Heart left ventricle (tissue), 16 donors: ENCODE measurements at regions not wholly inside any gene's neighbourhood (a gene's known extent, or its start where the extent isn't known, plus 50 kb on each side); places are given as distances from the start of the nearest gene placed in this dataset.

Experiments used
- ATAC-seq, 4 donors: fragments of 200-7000 bp; cut with Tn5 transposase; one replicate each; pipeline ENCODE4 v1.9.1; 2020 to 2022; ENCODE audit warnings: moderate library complexity in 4 of 4, mild to moderate bottlenecking in 3 of 4, moderate number of reproducible peaks in 1 of 4
- DNase-seq, 5 donors: peaks; one replicate each; pipeline ENCODE4 v3.0.0-alpha.2; 2020
- H3K27ac ChIP-seq, 12 donors: fragments of 200-600 bp; sonication (generic) in 4 of 12; one replicate each; pipeline versions ENCODE4 v1.5.0 to v1.8.0; 2016 to 2022; ENCODE audit warnings: mild to moderate bottlenecking in 2 of 12
- H3K27me3 ChIP-seq, 9 donors: fragments of 200-600 bp; sonication (generic) in 2 of 9; one replicate each; pipeline versions ENCODE4 v1.5.1 to v1.8.0; 2016 to 2022; ENCODE audit warnings: mild to moderate bottlenecking in 3 of 9
- H3K36me3 ChIP-seq, 9 donors: fragments of 200-600 bp; sonication (generic) in 2 of 9; one replicate each; pipeline versions ENCODE4 v1.5.0 to v1.8.0; 2018 to 2022; ENCODE audit warnings: mild to moderate bottlenecking in 2 of 9
- H3K4me1 ChIP-seq, 12 donors: fragments of 200-600 bp; sonication (generic) in 4 of 12; one replicate each; pipeline versions ENCODE4 v1.5.0 to v1.8.0; 2016 to 2022; ENCODE audit warnings: mild to moderate bottlenecking in 3 of 12
- H3K4me3 ChIP-seq, 12 donors: fragments of 200-600 bp; sonication (generic) in 4 of 12; one replicate each; pipeline versions ENCODE4 v1.5.0 to v1.8.0; 2017 to 2022; ENCODE audit warnings: mild to moderate bottlenecking in 9 of 12, moderate library complexity in 4 of 12
- H3K9me3 ChIP-seq, 12 donors: fragments of 200-600 bp; sonication (generic) in 4 of 12; one replicate each; pipeline versions ENCODE4 v1.5.0 to v1.8.0; 2016 to 2022; ENCODE audit warnings: mild to moderate bottlenecking in 1 of 12
- POLR2A ChIP-seq, 2 donors: fragments of 450-650 bp; IDR thresholded peaks; one replicate each; pipeline ENCODE4 v1.6.1; 2017; ENCODE audit warnings: antibody characterized with exemption in 2 of 2, mild to moderate bottlenecking in 2 of 2, moderate library complexity in 2 of 2
- WGBS, 4 donors: extraction: QIAGEN DNeasy Blood & Tissue Kit in 2 of 4; methylation state at CpG; one replicate each; pipeline versions ENCODE4 v1.1.5 to v1.1.7; 2013 to 2018; 5-methylcytosine and 5-hydroxymethylcytosine counted together
- intact Hi-C, 10 donors: fragments of 100-400 bp; cut with DNase I; formaldehyde crosslinking; loops; one replicate each; pipeline versions ENCODE4 v1.11.1 to v1.14.2; 2022
- TF ChIP-seq, protein P1 (sequence below), 12 donors: fragments of 200-600 bp; sonication (generic) in 4 of 12; IDR thresholded peaks; one replicate each; pipeline versions ENCODE4 v1.5.0 to v1.8.0; 2018 to 2022; ENCODE audit warnings: antibody characterized with exemption in 12 of 12, mild to moderate bottlenecking in 5 of 12
- donor health status: ischemic (EF 13 %, LVEDD 7.1; RV severe dilation, severe dysfunction).
- donor health status: healthy with polysubstance abuse.
- donor health status: DM: no; HTN: yes; CAD: no.
- donor health status: DM: no; HTN: no; CAD: no.
- donor health status: ischemic (EF 25% LVEDD 6.9; RV normal size, moderate dysfunction).
- donor health status: ischemic (EF 25% LVEDD 5.7; RV mildly dilated, moderate dysfunction).
- donor health status: healthy.
- donor health status: DM: yes; HTN: yes; CAD: no.
- donor health status: ischemic (EF 35%, LVEDD 5.7; RV mildly dilated, moderate dysfunction).
- donor health status: nonischemic (EF 11% LVEDD 7.7; RV severe dilation, severe dysfunction).
- donor health status: DM: yes; HTN: yes; CAD: no.
- donor health status: PGD.
- donor health status: ischemic (EF 29% LVEDD 5.4; RV normal size, mild dysfunction).
- donor health status: nonischemic (EF 23%, LVEDD 6.1; RV moderate dilation, normal function).

DNA sequence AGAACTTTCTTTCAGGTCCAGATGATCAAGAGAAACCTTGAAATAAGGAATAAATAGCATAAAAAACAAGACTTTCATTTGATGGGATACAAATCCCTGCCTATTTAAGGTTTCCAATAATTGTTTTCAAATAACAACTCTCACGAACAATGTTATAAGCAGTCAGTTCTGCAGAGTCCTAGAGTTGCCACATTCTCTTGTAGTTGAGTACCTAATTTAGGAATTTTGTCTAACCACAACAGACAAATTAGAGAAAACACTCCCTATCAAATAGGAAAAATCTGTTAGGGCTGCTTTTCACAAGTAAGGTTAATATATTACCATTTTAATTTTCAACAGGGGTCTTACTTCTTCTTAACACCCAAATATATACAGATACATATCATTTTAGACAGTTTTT is 130.1 kb upstream of the CDH20 start:
- TF ChIP-seq, protein P1, sequence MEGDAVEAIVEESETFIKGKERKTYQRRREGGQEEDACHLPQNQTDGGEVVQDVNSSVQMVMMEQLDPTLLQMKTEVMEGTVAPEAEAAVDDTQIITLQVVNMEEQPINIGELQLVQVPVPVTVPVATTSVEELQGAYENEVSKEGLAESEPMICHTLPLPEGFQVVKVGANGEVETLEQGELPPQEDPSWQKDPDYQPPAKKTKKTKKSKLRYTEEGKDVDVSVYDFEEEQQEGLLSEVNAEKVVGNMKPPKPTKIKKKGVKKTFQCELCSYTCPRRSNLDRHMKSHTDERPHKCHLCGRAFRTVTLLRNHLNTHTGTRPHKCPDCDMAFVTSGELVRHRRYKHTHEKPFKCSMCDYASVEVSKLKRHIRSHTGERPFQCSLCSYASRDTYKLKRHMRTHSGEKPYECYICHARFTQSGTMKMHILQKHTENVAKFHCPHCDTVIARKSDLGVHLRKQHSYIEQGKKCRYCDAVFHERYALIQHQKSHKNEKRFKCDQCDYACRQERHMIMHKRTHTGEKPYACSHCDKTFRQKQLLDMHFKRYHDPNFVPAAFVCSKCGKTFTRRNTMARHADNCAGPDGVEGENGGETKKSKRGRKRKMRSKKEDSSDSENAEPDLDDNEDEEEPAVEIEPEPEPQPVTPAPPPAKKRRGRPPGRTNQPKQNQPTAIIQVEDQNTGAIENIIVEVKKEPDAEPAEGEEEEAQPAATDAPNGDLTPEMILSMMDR (IDR thresholded peaks at IDR 0.05) = no peak
- no peak for TF ChIP-seq POLR2A (IDR thresholded peaks at IDR 0.05)
- Histone ChIP-seq H3K36me3 (no peaks in the 10 kb centered on the region), H3K4me1 (no peaks in the 10 kb centered on the region), H3K27me3 (no peaks in the 10 kb centered on the region), H3K9me3 (no peaks in the 10 kb centered on the region), H3K4me3 (no peak overlapping the region), H3K27ac (no peak overlapping the region)
- ATAC-seq = no peak
- DNase-seq = no peak
- WGBS, 4 donors = 83 to 92% (median 88%) methylated on average over 1 of the region's 1 CpG
- intact Hi-C loops = no loop called here

DNA sequence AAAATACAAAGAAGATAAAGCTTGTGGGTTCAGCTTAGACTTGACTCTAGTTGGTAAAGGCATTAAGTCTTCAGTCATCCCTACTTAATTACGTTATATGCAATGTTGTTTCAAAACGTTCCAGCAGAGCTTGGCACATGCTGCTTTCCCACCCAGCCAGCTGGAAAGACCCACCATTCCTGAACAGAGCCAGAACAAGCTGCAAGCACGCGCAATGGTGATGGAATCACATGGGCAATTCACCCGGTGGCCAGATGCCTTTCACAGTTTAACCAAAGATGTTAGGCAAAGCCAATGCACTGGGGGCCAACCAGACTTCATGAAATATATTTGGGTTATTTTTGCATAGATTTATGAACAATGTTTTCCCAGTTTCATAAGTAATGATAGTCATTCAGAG is 123.4 kb upstream of the CDH20 start:
- Histone ChIP-seq H3K27me3 (no peaks in the 10 kb centered on the region), H3K4me1 (no peaks in the 10 kb centered on the region), H3K9me3 (peaks cover 0 to 6% (median 0%) of the 10 kb centered on the region in 12 donors), H3K4me3 (no peak overlapping the region), H3K27ac (no peak overlapping the region), H3K36me3 (no peaks in the 10 kb centered on the region)
- DNase-seq (no peak), ATAC-seq (no peak)
- intact Hi-C loops = no loop called here
- 61 to 73% (median 65%) methylated on average over 5 of the region's 5 CpGs for WGBS, 4 donors
- TF ChIP-seq, protein P1 (IDR thresholded peaks at IDR 0.05) = no peak
- no peak for TF ChIP-seq POLR2A (IDR thresholded peaks at IDR 0.05)

DNA sequence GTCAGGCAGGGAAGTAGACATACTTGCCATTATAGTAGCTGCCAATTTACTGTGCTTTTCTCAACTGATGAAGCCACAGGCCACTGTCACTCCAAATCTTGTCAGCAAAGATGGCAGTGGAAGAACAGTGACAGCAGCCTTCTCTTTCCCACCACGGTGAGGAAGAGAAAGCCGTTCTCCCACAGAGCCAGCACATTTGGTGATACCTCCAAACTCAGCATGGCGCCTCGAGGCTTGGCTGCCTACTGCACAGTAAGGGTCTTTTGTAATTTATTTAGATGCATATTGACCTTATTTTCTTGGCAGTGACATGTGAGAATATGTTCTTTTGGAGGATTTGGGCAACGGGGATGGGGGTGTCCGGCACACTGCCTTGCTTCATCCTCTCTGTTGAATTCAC is 117.2 kb upstream of the CDH20 start:
- whole genome bisulfite sequencing, 4 donors = 57 to 74% (median 71%) methylated on average over 6 of the region's 6 CpGs

DNA sequence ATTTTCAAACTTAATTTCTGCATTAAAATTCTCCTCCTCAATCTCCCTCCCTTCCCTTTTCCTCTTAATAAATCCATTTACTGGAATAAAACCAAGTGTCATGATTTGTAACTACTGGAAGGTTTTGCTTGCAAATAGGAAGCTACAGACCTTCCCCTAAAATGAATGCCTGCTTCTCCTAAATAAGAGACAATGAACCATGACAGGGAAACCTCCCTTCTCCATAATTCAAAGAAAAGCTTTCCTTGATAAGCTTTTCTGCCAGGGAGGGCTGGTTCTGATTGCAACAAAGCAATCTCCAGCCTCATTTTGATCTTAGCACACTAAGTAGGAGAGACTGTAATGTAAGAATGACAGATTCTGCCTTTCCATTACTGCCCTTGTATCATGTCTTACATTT is 111.0 kb upstream of the CDH20 start:
- TF ChIP-seq, protein P1 (IDR thresholded peaks at IDR 0.05) = no peak
- TF ChIP-seq POLR2A (IDR thresholded peaks at IDR 0.05) = no peak
- Histone ChIP-seq H3K27me3 (no peaks in the 10 kb centered on the region), H3K4me3 (no peak overlapping the region), H3K9me3 (no peaks in the 10 kb centered on the region), H3K4me1 (no peaks in the 10 kb centered on the region), H3K36me3 (no peaks in the 10 kb centered on the region), H3K27ac (no peak overlapping the region)
- intact Hi-C loops = no loop called here
- ATAC-seq (no peak), DNase-seq (no peak)

More for the DNA sequence above, 117.2 kb upstream of the CDH20 start:
- Histone ChIP-seq H3K36me3 (no peaks in the 10 kb centered on the region), H3K27me3 (no peaks in the 10 kb centered on the region), H3K4me3 (no peak overlapping the region), H3K9me3 (peaks cover 0 to 6% (median 0%) of the 10 kb centered on the region in 12 donors), H3K27ac (no peak overlapping the region), H3K4me1 (no peaks in the 10 kb centered on the region)
- DNase-seq (no peak), ATAC-seq (no peak)
- TF ChIP-seq, protein P1 (IDR thresholded peaks at IDR 0.05) = no peak
- TF ChIP-seq POLR2A (IDR thresholded peaks at IDR 0.05) = no peak
- intact Hi-C loops = no loop called here
